ENCODE measurements at regions not wholly inside any gene's neighbourhood (a gene's known extent, or its start where the extent isn't known, plus 50 kb on each side); places are given as distances from the start of the nearest gene placed in this dataset.

DNA sequence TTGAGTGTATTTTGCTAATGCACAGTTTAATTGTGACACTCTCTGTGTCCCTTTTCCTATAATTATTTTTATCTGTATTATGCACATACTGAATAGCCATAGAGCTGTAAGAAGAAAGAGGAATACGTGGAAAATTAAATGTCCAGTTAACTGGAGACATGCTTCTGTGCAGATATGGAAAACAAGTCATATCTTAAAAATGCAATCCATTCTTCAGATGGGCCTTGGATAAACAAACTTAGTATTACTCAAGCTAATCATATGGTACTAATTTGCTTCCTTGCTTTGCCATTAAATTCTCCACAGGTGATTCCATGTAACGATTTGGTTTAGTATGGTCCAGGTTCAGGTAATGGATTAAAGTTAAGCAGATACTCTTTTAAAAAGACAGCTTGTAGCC, 201.2 kb upstream of the CELF2 start:
- intact Hi-C loops (cut with micrococcal nuclease): no loop called here

DNA sequence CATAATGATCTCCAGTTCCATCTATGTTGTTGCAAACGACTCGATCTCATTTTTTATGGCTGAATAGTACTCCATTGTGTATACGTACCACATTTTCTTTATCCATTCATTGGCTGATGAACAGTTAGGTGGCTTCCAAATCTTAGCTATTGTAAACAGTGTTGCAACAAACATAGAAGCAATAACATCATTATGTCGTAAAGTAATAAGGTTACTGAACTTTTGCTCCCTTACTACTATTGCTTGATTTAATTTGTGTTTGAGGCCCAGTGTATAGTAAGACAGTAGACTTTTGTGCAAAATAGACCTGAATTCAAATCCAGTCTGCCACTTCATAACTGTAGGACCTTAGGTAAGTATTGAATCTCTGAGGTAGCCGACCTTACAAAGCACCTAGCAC, 200.1 kb upstream of the CELF2 start:
- H3K4me3 ChIP-seq (replicated peaks in 1 of 2; ENCODE audit: low read depth in 1 of 2, low read length in 2 of 2): no peak overlapping the region
- no peak overlapping the region for H2AFZ ChIP-seq (ENCODE audit: low read depth, low read length, poor library complexity, severe bottlenecking)
- no peaks in the 10 kb centered on the region for H3K9me2 ChIP-seq (ENCODE audit: insufficient read depth)
- POLR2A ChIA-PET: no interaction called here
- RAD21 ChIA-PET (ENCODE audit: low non-redundant PET in 1 of 2, low total read pairs in 2 of 2, uncharacterized antibody in 2 of 2, unreplicated experiment in 2 of 2): no interaction called here
- CTCF ChIA-PET: no interaction called here
- H4K20me1 ChIP-seq (ENCODE audit: insufficient read depth): no peaks in the 10 kb centered on the region
- no peak overlapping the region for H3K27ac ChIP-seq (ENCODE audit: low read depth, low read length)
- H3K4me2 ChIP-seq (ENCODE audit: low read length): no peak overlapping the region
- intact Hi-C loops (cut with micrococcal nuclease): no loop called here
- H3K4me1 ChIP-seq (ENCODE audit: control insufficient read depth in 1 of 2, insufficient read depth in 2 of 2, low read length in 2 of 2): no peaks in the 10 kb centered on the region
- BruUV-seq (replicated peaks): no TSS peak
- H3K27me3 ChIP-seq (ENCODE audit: insufficient read depth, low read length): no peaks in the 10 kb centered on the region
- TF ChIP-seq, protein P1, sequence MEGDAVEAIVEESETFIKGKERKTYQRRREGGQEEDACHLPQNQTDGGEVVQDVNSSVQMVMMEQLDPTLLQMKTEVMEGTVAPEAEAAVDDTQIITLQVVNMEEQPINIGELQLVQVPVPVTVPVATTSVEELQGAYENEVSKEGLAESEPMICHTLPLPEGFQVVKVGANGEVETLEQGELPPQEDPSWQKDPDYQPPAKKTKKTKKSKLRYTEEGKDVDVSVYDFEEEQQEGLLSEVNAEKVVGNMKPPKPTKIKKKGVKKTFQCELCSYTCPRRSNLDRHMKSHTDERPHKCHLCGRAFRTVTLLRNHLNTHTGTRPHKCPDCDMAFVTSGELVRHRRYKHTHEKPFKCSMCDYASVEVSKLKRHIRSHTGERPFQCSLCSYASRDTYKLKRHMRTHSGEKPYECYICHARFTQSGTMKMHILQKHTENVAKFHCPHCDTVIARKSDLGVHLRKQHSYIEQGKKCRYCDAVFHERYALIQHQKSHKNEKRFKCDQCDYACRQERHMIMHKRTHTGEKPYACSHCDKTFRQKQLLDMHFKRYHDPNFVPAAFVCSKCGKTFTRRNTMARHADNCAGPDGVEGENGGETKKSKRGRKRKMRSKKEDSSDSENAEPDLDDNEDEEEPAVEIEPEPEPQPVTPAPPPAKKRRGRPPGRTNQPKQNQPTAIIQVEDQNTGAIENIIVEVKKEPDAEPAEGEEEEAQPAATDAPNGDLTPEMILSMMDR (IDR thresholded peaks at IDR 0.05 in 2 of 3, conservative IDR thresholded peaks at IDR 0.05 in 1 of 3; ENCODE audit: borderline replicate concordance in 1 of 3, insufficient read depth in 1 of 3, low read depth in 2 of 3, low read length in 2 of 3): no peak
- no peak for TF ChIP-seq ELF1 (IDR thresholded peaks at IDR 0.05; ENCODE audit: borderline replicate concordance, low read depth)
- TF ChIP-seq EZH2phosphoT487 (IDR thresholded peaks at IDR 0.05; ENCODE audit: borderline replicate concordance): no peak
- no peak for TF ChIP-seq SIN3A (IDR thresholded peaks at IDR 0.05; ENCODE audit: low read depth)
- no peak for TF ChIP-seq EZH2 (IDR thresholded peaks at IDR 0.05)
- no peak for TF ChIP-seq ZFX (IDR thresholded peaks at IDR 0.05)
- no peak for TF ChIP-seq TCF7L2 (IDR thresholded peaks at IDR 0.05; ENCODE audit: borderline replicate concordance, extremely low read depth, insufficient read depth, insufficient read length)
- no peak for TF ChIP-seq RAD21 (IDR thresholded peaks at IDR 0.05; ENCODE audit: low read depth)
- TF ChIP-seq YY1 (IDR thresholded peaks at IDR 0.05; ENCODE audit: extremely low read depth, insufficient replicate concordance, low read depth, low read length): no peak
- no peak for TF ChIP-seq POLR2A (IDR thresholded peaks at IDR 0.05; ENCODE audit: borderline replicate concordance, extremely low read depth, insufficient read depth, insufficient read length)
- peaks cover 3 to 29% of the 10 kb centered on the region in 2 experiments; a peak in 2 of 4 replicates for H3K9me3 ChIP-seq (ENCODE audit: control insufficient read depth in 1 of 2, insufficient read depth in 1 of 2, low read depth in 1 of 2, low read length in 2 of 2)
- DNase-seq (ENCODE audit: low read depth, low spot score): no peak
- no peak overlapping the region for H3K9ac ChIP-seq (ENCODE audit: low read length)
- H3K36me3 ChIP-seq (ENCODE audit: control insufficient read depth in 1 of 2, insufficient read depth in 2 of 2, low read length in 2 of 2): no peaks in the 10 kb centered on the region
- no peaks in the 10 kb centered on the region for H3K79me2 ChIP-seq (ENCODE audit: insufficient read depth, low read length)
- no peak for ATAC-seq

More for the DNA sequence above, 201.2 kb upstream of the CELF2 start:
- CTCF ChIA-PET: no interaction called here
- ATAC-seq: no peak
- Histone ChIP-seq H3K9ac (ENCODE audit: low read length) (no peak overlapping the region), H3K27me3 (ENCODE audit: insufficient read depth, low read length) (no peaks in the 10 kb centered on the region), H3K9me2 (ENCODE audit: insufficient read depth) (no peaks in the 10 kb centered on the region), H3K79me2 (ENCODE audit: insufficient read depth, low read length) (no peaks in the 10 kb centered on the region), H3K4me2 (ENCODE audit: low read length) (no peak overlapping the region), H3K36me3 (ENCODE audit: control insufficient read depth in 1 of 2, insufficient read depth in 2 of 2, low read length in 2 of 2) (no peaks in the 10 kb centered on the region), H4K20me1 (ENCODE audit: insufficient read depth) (no peaks in the 10 kb centered on the region), H2AFZ (ENCODE audit: low read depth, low read length, poor library complexity, severe bottlenecking) (no peak overlapping the region), H3K27ac (ENCODE audit: low read depth, low read length) (no peak overlapping the region), H3K4me1 (ENCODE audit: control insufficient read depth in 1 of 2, insufficient read depth in 2 of 2, low read length in 2 of 2) (no peaks in the 10 kb centered on the region), H3K4me3 (replicated peaks in 1 of 2; ENCODE audit: low read depth in 1 of 2, low read length in 2 of 2) (no peak overlapping the region), H3K9me3 (ENCODE audit: control insufficient read depth in 1 of 2, insufficient read depth in 1 of 2, low read depth in 1 of 2, low read length in 2 of 2) (peaks cover 3 to 27% of the 10 kb centered on the region in 2 experiments; a peak in 2 of 4 replicates)
- RAD21 ChIA-PET (ENCODE audit: low non-redundant PET in 1 of 2, low total read pairs in 2 of 2, uncharacterized antibody in 2 of 2, unreplicated experiment in 2 of 2): no interaction called here
- no TSS peak for BruUV-seq (replicated peaks)
- TF ChIP-seq TCF7L2 (IDR thresholded peaks at IDR 0.05; ENCODE audit: borderline replicate concordance, extremely low read depth, insufficient read depth, insufficient read length) (no peak), CBX3 (IDR thresholded peaks at IDR 0.05; ENCODE audit: low read depth) (no peak), CEBPB (IDR thresholded peaks at IDR 0.05; ENCODE audit: low read depth) (no peak), SRF (IDR thresholded peaks at IDR 0.05; ENCODE audit: low read depth) (no peak)
- no peak for DNase-seq (ENCODE audit: low read depth, low spot score)
- POLR2A ChIA-PET: no interaction called here

Measured in HCT116 (cell line).